ENCODE measurements at regions not wholly inside any gene's neighbourhood (a gene's known extent, or its start where the extent isn't known, plus 50 kb on each side); places are given as distances from the start of the nearest gene placed in this dataset.

DNA sequence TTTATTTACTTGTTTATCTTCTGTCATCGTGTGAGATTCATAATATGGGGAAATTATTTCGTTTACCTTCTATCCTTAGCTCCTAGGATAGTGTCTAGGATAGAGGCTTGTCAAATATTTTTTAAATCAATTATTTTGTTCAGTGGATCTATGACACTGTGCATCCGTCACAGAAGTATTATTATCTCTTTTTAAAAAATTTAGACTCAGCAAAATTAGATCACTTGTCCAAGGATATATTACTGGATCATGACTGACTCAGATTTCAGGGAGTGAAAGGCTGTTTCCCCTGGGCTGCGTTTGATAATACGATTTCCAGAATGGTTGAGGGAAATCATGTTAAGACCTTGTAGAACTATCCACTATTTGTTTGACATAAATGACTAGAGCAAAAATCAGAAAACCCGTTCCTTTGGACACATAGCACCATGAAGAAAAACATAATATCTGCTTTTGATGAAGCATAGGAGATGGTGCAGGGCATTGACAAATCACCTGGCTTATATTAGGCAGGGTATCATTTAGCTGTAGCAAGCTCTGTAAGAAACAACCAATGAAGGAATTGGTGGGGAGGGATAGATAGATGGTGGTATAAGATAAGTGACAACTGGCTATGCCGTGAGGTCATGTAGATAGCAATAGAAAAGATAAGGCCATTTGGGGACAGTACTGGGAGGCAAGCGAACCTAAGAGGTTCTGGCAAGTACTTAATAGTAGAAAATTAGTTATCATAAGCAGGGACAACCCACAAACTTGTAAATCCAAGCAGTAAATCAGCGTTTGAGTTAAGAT, 465.2 kb upstream of the MAN1A1 start:
- no peak for TF ChIP-seq POLR2A (IDR thresholded peaks at IDR 0.05; ENCODE audit: low read depth, low read length)
- TF ChIP-seq POLR2AphosphoS5 (IDR thresholded peaks at IDR 0.05; ENCODE audit: low read depth, low read length) = no peak
